A549 (cell line): ENCODE measurements at regions not wholly inside any gene's neighbourhood (a gene's known extent, or its start where the extent isn't known, plus 50 kb on each side); places are given as distances from the start of the nearest gene placed in this dataset.
A peak's percentile ranks its signal among the peaks of the same experiment; 100 is the strongest.
"Not testable (repeated sequence)": the region's sequence is repeated elsewhere in the genome, so short reads cannot be mapped to it uniquely, and the experiment has no call there.

Source experiments
- ATAC-seq, 2 experiments: fragments of 200-7000 bp in 1 of 2; fragments of >200 bp in 1 of 2; cut with Nextera tagmentation in 1 of 2; cut with Tn5 transposase in 1 of 2; 3 replicates each; pipeline versions ENCODE4 v1.8.0 to v1.9.1; 2018 to 2020; ENCODE audit warnings: mild to moderate bottlenecking in 1 of 2, moderate library complexity in 1 of 2
- CTCF ChIA-PET: fragments of 300-600 bp; sonication (Branson Sonifier 250); formaldehyde crosslinking; extraction: SDS; loops from one replicate; lab custom pipeline; 2021; ENCODE audit warnings: antibody characterized with exemption, inconsistent platforms; lab: Yijun Ruan, JAX
- POLR2A ChIA-PET: fragments of 350-600 bp; formaldehyde crosslinking; extraction: SDS; loops from one replicate; lab custom pipeline; 2021; ENCODE audit warnings: antibody characterized with exemption, inconsistent platforms; lab: Yijun Ruan, JAX
- DNase-seq, 2 experiments: peaks; one replicate each; pipeline versions ENCODE4 v3.0.0 to v3.0.0-alpha.2; 2011 to 2016; ENCODE audit warnings: low read depth in 1 of 2, low spot score in 1 of 2
- FAIRE-seq: peaks from 2 replicates; lab custom pipeline; 2011; peaks lifted over from hg19 to GRCh38; lab: Jason Lieb, UNC
- H3K27ac ChIP-seq, 2 experiments: fragments of >200 bp; sonication (Bioruptor Twin); formaldehyde crosslinking; 3 replicates each; pipeline ENCODE4 v1.5.1; 2016 to 2017
- H3K4me1 ChIP-seq: fragments of >200 bp; sonication (Bioruptor Twin); formaldehyde crosslinking; 3 replicates; pipeline ENCODE4 v1.6.1; 2016
- H3K4me2 ChIP-seq: fragments of >200 bp; sonication (Bioruptor Twin); formaldehyde crosslinking; 3 replicates; pipeline ENCODE4 v1.6.1; 2016
- H3K4me3 ChIP-seq: fragments of >200 bp; sonication (Bioruptor Twin); formaldehyde crosslinking; 3 replicates; pipeline ENCODE4 v1.5.1; 2016
- H3K9me3 ChIP-seq: fragments of >200 bp; sonication (Bioruptor Twin); formaldehyde crosslinking; 3 replicates; pipeline ENCODE4 v1.6.1; 2016
- whole genome bisulfite sequencing: methylation state at CpG from one replicate; pipeline ENCODE4 v1.1.6; 2017; ENCODE audit errors: missing lambda C conversion rate; 5-methylcytosine and 5-hydroxymethylcytosine counted together

DNA sequence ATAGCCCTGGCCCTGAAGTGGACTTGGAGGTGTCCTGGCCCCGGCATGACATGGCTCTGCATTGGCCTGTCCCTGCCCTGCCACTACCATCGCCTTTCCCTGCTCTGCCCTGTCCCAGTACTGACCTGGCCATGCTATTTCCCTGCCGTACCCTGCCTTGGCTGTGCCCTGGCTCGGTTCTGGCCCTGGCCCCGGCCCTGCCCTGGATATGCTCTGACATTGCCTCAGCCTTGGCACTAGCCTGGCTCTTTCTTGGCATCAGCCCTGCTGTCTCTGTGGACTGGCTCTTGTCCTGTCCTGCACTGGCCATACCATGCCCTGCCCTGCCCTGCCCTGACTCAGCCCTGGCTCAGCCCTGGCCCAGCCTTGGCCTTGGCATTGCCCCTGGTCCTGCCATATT lies 252.2 kb downstream of the TP53TG3F start:
- 5% methylated on average over 4 of the region's 5 CpGs for WGBS
- DNase-seq, H3K9me3 ChIP-seq: not testable (repeated sequence)

GRCh38 chr16:33712308-33712707 lies 252.9 kb downstream of the TP53TG3F start:
- H3K27ac ChIP-seq, FAIRE-seq, H3K9me3 ChIP-seq, H3K4me1 ChIP-seq, H3K4me3 ChIP-seq, ATAC-seq, DNase-seq, CTCF ChIA-PET, H3K4me2 ChIP-seq, POLR2A ChIA-PET: not testable (repeated sequence)
- 0% methylated on average over 1 of the region's 2 CpGs for WGBS

More for the DNA sequence above, 252.2 kb downstream of the TP53TG3F start:
- H3K4me3 ChIP-seq, H3K4me2 ChIP-seq, H3K27ac ChIP-seq, H3K4me1 ChIP-seq, ATAC-seq, POLR2A ChIA-PET, CTCF ChIA-PET, FAIRE-seq: not testable (repeated sequence)

DNA sequence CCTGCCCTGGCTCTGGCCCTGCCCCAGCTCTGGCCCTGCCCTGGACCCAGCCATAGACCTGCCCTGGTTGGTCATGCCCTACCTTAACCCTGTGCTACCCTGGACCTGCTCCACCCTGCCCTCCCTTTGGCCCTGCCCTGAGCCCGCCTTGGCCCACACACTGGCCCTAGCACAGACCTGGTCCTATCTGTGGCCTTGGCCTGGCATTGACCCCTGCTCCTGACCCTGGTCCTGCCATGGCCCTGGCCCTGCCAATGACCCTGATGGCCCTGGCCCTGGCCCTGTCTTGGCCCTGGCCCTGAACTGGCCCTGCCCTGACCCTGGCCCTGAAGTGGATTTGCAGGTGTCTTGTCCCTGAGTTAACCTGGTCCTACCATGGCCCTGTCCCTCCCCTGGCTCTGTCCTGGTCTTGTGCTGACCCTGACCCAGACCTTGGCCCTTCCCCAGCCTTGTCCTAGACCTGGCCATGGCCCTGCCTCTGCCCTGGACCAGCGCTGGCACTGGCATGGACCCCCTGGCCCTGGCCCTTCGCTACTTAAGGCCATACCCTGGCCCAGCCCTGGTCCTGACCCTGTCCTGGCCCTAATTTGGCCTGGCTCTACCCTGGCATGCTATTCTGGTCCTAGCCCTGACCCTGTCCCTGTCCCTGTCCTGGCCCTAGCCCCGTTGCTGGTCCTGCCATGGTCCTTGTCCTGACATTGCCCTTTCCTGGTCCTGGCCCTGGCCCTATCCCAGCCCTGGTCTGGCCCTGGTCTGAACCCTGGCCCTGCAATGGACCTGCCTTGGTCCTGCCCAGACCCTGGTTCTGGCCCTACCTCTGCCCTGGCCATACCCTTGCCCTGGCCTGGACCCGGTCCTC lies 253.7 kb downstream of the TP53TG3F start:
- ATAC-seq, POLR2A ChIA-PET, FAIRE-seq, DNase-seq, H3K4me2 ChIP-seq, H3K4me3 ChIP-seq, H3K9me3 ChIP-seq, H3K27ac ChIP-seq, H3K4me1 ChIP-seq, CTCF ChIA-PET: not testable (repeated sequence)
- 5% methylated on average over 4 of the region's 5 CpGs for WGBS

- H3K27ac ChIP-seq, H3K4me2 ChIP-seq, H3K4me3 ChIP-seq, FAIRE-seq, DNase-seq, H3K9me3 ChIP-seq, CTCF ChIA-PET, POLR2A ChIA-PET, ATAC-seq, H3K4me1 ChIP-seq: not testable (repeated sequence)
- 36% methylated on average over 5 of the region's 6 CpGs for WGBS
These were observed 254.5 kb downstream of the TP53TG3F start for GRCh38 chr16:33713710-33714538.

DNA sequence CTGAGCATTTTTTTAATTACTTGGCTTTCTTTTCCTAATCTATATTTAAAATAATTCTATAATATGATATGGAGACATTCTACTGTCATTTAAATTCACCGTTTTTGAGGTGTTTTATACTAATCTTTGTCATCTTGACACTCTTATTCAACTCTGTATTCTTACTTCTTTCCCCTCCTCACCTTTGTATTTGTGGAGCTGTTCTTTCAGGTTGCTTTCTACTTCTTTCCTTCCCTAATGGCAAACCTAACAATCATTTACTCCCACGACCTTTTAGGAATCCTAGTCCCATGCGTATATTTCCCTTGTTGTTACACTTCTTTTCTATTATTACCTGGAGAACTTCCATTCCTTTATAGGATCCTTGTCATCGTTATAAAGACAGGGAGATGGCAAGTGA lies 271.8 kb downstream of the TP53TG3F start:
- H3K9me3 ChIP-seq, H3K4me1 ChIP-seq, CTCF ChIA-PET, ATAC-seq, DNase-seq, H3K4me2 ChIP-seq, H3K27ac ChIP-seq, H3K4me3 ChIP-seq, POLR2A ChIA-PET: not testable (repeated sequence)
- FAIRE-seq = peak; percentile 68
- WGBS = 1% methylated on average over 4 of the region's 4 CpGs

- POLR2A ChIA-PET, DNase-seq, H3K9me3 ChIP-seq, H3K27ac ChIP-seq, FAIRE-seq, H3K4me1 ChIP-seq, H3K4me2 ChIP-seq, ATAC-seq, CTCF ChIA-PET, H3K4me3 ChIP-seq: not testable (repeated sequence)
- 2% methylated on average over 2 of the region's 2 CpGs for WGBS
These were observed 275.2 kb downstream of the TP53TG3F start for GRCh38 chr16:33734650-33735049.

GRCh38 chr16:33766869-33767765 lies 307.7 kb downstream of the TP53TG3F start:
- FAIRE-seq, H3K27ac ChIP-seq, H3K4me2 ChIP-seq, H3K9me3 ChIP-seq, CTCF ChIA-PET, H3K4me3 ChIP-seq, H3K4me1 ChIP-seq, ATAC-seq, POLR2A ChIA-PET: not testable (repeated sequence)
- peak in 1 of 2 experiments; percentile 6 for DNase-seq
- WGBS = 33% methylated on average over 27 of the region's 35 CpGs

- FAIRE-seq, H3K27ac ChIP-seq: not testable (repeated sequence)
These were observed 309.3 kb downstream of the TP53TG3F start for GRCh38 chr16:33768710-33769109.

DNA sequence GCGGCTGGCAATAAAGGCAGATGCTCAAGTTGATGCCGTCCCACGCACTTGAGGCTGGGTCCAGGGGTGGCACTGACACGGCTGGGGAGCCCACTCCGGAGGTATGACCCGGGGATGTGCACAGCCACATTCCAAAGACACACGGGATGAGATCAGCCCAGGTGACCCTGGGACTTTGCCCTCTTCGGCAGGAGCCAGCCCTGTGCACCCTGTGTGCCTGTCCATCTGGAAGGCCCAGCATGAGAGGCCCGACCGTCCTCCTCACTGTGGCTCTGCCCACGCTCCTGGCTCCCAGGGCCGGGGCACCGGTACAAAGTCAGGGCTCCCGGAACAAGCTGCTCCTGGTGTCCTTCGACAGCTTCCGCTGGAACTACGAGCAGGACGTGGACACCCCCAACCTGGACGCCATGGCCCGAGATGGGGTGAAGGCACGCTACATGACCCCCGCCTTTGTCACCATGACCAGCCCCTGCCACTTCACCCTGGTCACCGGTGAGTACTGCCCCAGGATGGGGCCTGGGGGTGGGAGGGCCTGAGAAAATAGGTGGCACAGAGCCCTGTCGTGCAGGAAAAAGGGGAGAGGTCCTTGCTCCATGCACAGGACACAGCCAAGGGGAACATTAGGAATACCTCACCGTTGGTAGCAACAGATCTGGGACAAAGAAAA lies 309.9 kb downstream of the TP53TG3F start:
- H3K27ac ChIP-seq, H3K4me1 ChIP-seq, CTCF ChIA-PET, DNase-seq, H3K9me3 ChIP-seq, H3K4me3 ChIP-seq, H3K4me2 ChIP-seq, ATAC-seq, FAIRE-seq, POLR2A ChIA-PET: not testable (repeated sequence)
- WGBS = no CpG with 5 or more reads among the region's 25 CpGs

More at GRCh38 chr16:33768710-33769109, 309.3 kb downstream of the TP53TG3F start:
- H3K4me3 ChIP-seq, CTCF ChIA-PET, H3K4me2 ChIP-seq, ATAC-seq, H3K9me3 ChIP-seq, DNase-seq, POLR2A ChIA-PET, H3K4me1 ChIP-seq: not testable (repeated sequence)
- no CpG with 5 or more reads among the region's 12 CpGs for WGBS

DNA sequence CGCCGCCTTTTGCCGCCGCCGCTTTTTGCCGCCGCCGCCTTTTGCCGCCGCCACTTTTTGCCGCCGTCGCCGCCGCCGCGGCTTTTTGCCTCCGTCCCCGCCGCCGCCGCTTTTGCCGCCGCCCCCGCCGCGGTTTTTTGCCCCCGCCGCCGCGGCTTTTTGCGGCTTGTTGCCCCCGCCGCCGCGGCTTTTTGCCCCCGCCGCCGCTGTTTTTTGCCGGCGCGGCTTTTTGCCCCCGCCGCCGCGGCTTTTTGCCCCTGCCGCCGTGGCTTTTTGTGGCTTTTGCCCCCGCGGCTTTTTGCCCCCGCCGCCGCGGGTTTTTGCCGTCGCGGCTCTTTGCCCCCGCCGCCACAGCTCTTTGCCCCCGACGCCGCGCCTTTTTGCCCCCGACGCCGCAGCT lies 311.1 kb downstream of the TP53TG3F start:
- H3K9me3 ChIP-seq, H3K27ac ChIP-seq, H3K4me2 ChIP-seq, POLR2A ChIA-PET, FAIRE-seq, H3K4me1 ChIP-seq, ATAC-seq, H3K4me3 ChIP-seq, CTCF ChIA-PET, DNase-seq: not testable (repeated sequence)
- 96% methylated on average over 36 of the region's 66 CpGs for WGBS
